Esophagus mucosa (tissue), 1 donor: ENCODE measurements at regions not wholly inside any gene's neighbourhood (a gene's known extent, or its start where the extent isn't known, plus 50 kb on each side); places are given as distances from the start of the nearest gene placed in this dataset.

Experiments used
- ATAC-seq: fragments of 200-7000 bp; cut with Tn5 transposase; one replicate; pipeline ENCODE4 v1.9.1; 2020
- donor health status: DM: yes; HTN: yes; CAD: no.

GRCh38 chr6:22819209-22819608 lies 249.8 kb downstream of the HDGFL1 start:
- ATAC-seq = no peak

GRCh38 chr6:22821664-22822320 lies 252.4 kb downstream of the HDGFL1 start:
- no peak for ATAC-seq

- ATAC-seq = no peak
Observed at GRCh38 chr6:22825210-22825609, 255.8 kb downstream of the HDGFL1 start.

- ATAC-seq = no peak
Observed at GRCh38 chr6:22826961-22827360, 257.6 kb downstream of the HDGFL1 start.

GRCh38 chr6:22827760-22828159 lies 258.4 kb downstream of the HDGFL1 start:
- no peak for ATAC-seq

- ATAC-seq = peak; percentile 84
Observed at GRCh38 chr6:22828179-22829062, 259.1 kb downstream of the HDGFL1 start.

GRCh38 chr6:22829070-22829469 lies 259.7 kb downstream of the HDGFL1 start:
- no peak for ATAC-seq

GRCh38 chr6:22830463-22830862 lies 261.1 kb downstream of the HDGFL1 start:
- ATAC-seq = peak; percentile 48

GRCh38 chr6:22833191-22833590 lies 263.8 kb downstream of the HDGFL1 start:
- no peak for ATAC-seq

- ATAC-seq = no peak
Observed at GRCh38 chr6:22838345-22838744, 269.0 kb downstream of the HDGFL1 start.

- no peak for ATAC-seq
Observed at GRCh38 chr6:22845467-22845866, 276.1 kb downstream of the HDGFL1 start.

- no peak for ATAC-seq
Observed at GRCh38 chr6:22848121-22848520, 278.8 kb downstream of the HDGFL1 start.

GRCh38 chr6:22849921-22850320 lies 280.6 kb downstream of the HDGFL1 start:
- ATAC-seq = no peak

GRCh38 chr6:22852101-22852500 lies 282.7 kb downstream of the HDGFL1 start:
- no peak for ATAC-seq

- ATAC-seq = no peak
Observed at GRCh38 chr6:22873513-22874136, 304.3 kb downstream of the HDGFL1 start.

GRCh38 chr6:22875845-22876244 lies 306.5 kb downstream of the HDGFL1 start:
- ATAC-seq = no peak

- ATAC-seq = no peak
Observed at GRCh38 chr6:22878324-22878701, 308.9 kb downstream of the HDGFL1 start.

- no peak for ATAC-seq
Observed at GRCh38 chr6:22878706-22879105, 309.3 kb downstream of the HDGFL1 start.

GRCh38 chr6:22880686-22881433 lies 311.5 kb downstream of the HDGFL1 start:
- peak; percentile 53 for ATAC-seq

GRCh38 chr6:22882581-22882980 lies 313.2 kb downstream of the HDGFL1 start:
- no peak for ATAC-seq

GRCh38 chr6:22883061-22883717 lies 313.8 kb downstream of the HDGFL1 start:
- ATAC-seq = no peak

- ATAC-seq = no peak
Observed at GRCh38 chr6:22884456-22884855, 315.1 kb downstream of the HDGFL1 start.
